IMR-90 (cell line): ENCODE measurements at regions not wholly inside any gene's neighbourhood (a gene's known extent, or its start where the extent isn't known, plus 50 kb on each side); places are given as distances from the start of the nearest gene placed in this dataset.

Source experiments
- ATAC-seq: fragments of 200-7000 bp; cut with Tn5 transposase; 2 replicates; pipeline ENCODE4 v1.9.1; 2020; ENCODE audit warnings: low read depth, mild to moderate bottlenecking, moderate library complexity
- BruUV-seq: library from RNA; stranded (reverse); fragments of 400-500 nt; replicated peaks from 2 replicates; lab custom pipeline; 2021; lab: Mats Ljungman, UMichigan
- CTCF ChIA-PET: fragments of 300-600 bp; formaldehyde crosslinking; extraction: SDS; loops from one replicate; lab custom pipeline; 2021; ENCODE audit warnings: antibody characterized with exemption; lab: Yijun Ruan, JAX
- POLR2A ChIA-PET: fragments of 300-600 bp; sonication (Branson Sonifier 250); formaldehyde crosslinking; loops from one replicate; lab custom pipeline; 2022; ENCODE audit warnings: antibody characterized with exemption; ENCODE audit not compliant: unreplicated experiment; lab: Charles Lee
- DNase-seq: peaks from one replicate; pipeline ENCODE4 v3.0.0; 2013
- H2AFZ ChIP-seq: replicated peaks from 2 replicates; pipeline ENCODE3; 2013; ENCODE audit warnings: low read length, mild to moderate bottlenecking; ENCODE audit not compliant: poor library complexity
- H2AK5ac ChIP-seq: 2 replicates; pipeline ENCODE4 v1.6.1; 2013; ENCODE audit warnings: low read depth, low read length, inconsistent platforms
- H2AK9ac ChIP-seq: replicated peaks from 2 replicates; pipeline ENCODE3; 2013; ENCODE audit warnings: mild to moderate bottlenecking, low read depth, low read length, moderate library complexity; ENCODE audit not compliant: poor library complexity
- H2BK120ac ChIP-seq: 2 replicates; pipeline ENCODE4 v1.6.1; 2013; ENCODE audit warnings: low read depth, low read length, inconsistent platforms
- H2BK15ac ChIP-seq: 3 replicates; pipeline ENCODE4 v1.6.1; 2013; ENCODE audit warnings: low read depth, low read length, inconsistent platforms
- H2BK20ac ChIP-seq: 2 replicates; pipeline ENCODE4 v1.6.1; 2013; ENCODE audit warnings: low read depth, mild to moderate bottlenecking, inconsistent platforms, low read length, moderate library complexity
- H2BK5ac ChIP-seq: 2 replicates; pipeline ENCODE4 v1.6.1; 2013; ENCODE audit warnings: mild to moderate bottlenecking, low read depth, low read length, inconsistent platforms; ENCODE audit not compliant: poor library complexity, severe bottlenecking
- H3K14ac ChIP-seq: replicated peaks from 2 replicates; pipeline ENCODE4 v1.6.1; 2013; ENCODE audit warnings: low read depth, low read length, inconsistent platforms
- H3K18ac ChIP-seq: 2 replicates; pipeline ENCODE4 v1.6.1; 2013; ENCODE audit warnings: low read depth, low read length, control low read depth
- H3K23ac ChIP-seq: 2 replicates; pipeline ENCODE4 v1.6.1; 2013; ENCODE audit warnings: low read depth, low read length, inconsistent platforms
- H3K27ac ChIP-seq: 2 replicates; pipeline ENCODE4 v1.5.1; 2013; ENCODE audit warnings: mild to moderate bottlenecking, control low read depth, low read length; ENCODE audit not compliant: insufficient read depth
- H3K27me3 ChIP-seq: 2 replicates; pipeline ENCODE4 v1.6.1; 2013; ENCODE audit warnings: low read length; ENCODE audit not compliant: control insufficient read depth, insufficient read depth
- H3K36me3 ChIP-seq: 2 replicates; pipeline ENCODE4 v1.6.1; 2013; ENCODE audit warnings: low read length, mixed read lengths; ENCODE audit not compliant: control insufficient read depth, insufficient read depth
- H3K4ac ChIP-seq: 2 replicates; pipeline ENCODE4 v1.6.1; 2013; ENCODE audit warnings: low read depth, low read length, inconsistent platforms
- H3K4me1 ChIP-seq: 2 replicates; pipeline ENCODE4 v1.6.1; 2013; ENCODE audit warnings: low read length, mixed read lengths; ENCODE audit not compliant: control insufficient read depth, insufficient read depth
- H3K4me2 ChIP-seq: 2 replicates; pipeline ENCODE4 v1.6.1; 2013; ENCODE audit warnings: low read depth, mild to moderate bottlenecking, control low read depth, low read length, moderate library complexity
- H3K4me3 ChIP-seq: 2 replicates; pipeline ENCODE4 v1.5.1; 2013; ENCODE audit warnings: low read depth, mild to moderate bottlenecking, control low read depth, low read length, moderate library complexity; ENCODE audit not compliant: insufficient read depth
- H3K56ac ChIP-seq: 2 replicates; pipeline ENCODE4 v1.6.1; 2013; ENCODE audit warnings: low read length, inconsistent platforms; ENCODE audit not compliant: insufficient read depth; ENCODE audit errors: extremely low read depth
- H3K79me1 ChIP-seq, 2 experiments: 2 replicates each; pipeline ENCODE4 v1.6.1; 2013; ENCODE audit warnings: low read length in 2 of 2, inconsistent platforms in 1 of 2, low read depth in 1 of 2
- H3K9ac ChIP-seq: 2 replicates; pipeline ENCODE4 v1.6.1; 2013; ENCODE audit warnings: low read depth, low read length, control low read depth
- H3K9me1 ChIP-seq: 2 replicates; pipeline ENCODE4 v1.6.1; 2013; ENCODE audit warnings: low read length, inconsistent platforms; ENCODE audit not compliant: insufficient read depth
- H3K9me3 ChIP-seq: 2 replicates; pipeline ENCODE4 v1.6.1; 2013; ENCODE audit warnings: low read length; ENCODE audit not compliant: control insufficient read depth, insufficient read depth
- H4K20me1 ChIP-seq: 2 replicates; pipeline ENCODE4 v1.6.1; 2013; ENCODE audit warnings: low read length, inconsistent platforms; ENCODE audit not compliant: insufficient read depth
- H4K5ac ChIP-seq: 2 replicates; pipeline ENCODE4 v1.6.1; 2013; ENCODE audit warnings: mild to moderate bottlenecking, low read depth, low read length, control low read depth
- H4K8ac ChIP-seq, 2 experiments: 2 replicates each; pipeline ENCODE4 v1.6.1; 2013; ENCODE audit warnings: low read depth in 2 of 2, low read length in 2 of 2, control low read depth in 1 of 2, inconsistent platforms in 1 of 2
- H4K91ac ChIP-seq: 2 replicates; pipeline ENCODE4 v1.6.1; 2013; ENCODE audit warnings: low read depth, low read length, inconsistent platforms; ENCODE audit not compliant: insufficient read depth
- CEBPB ChIP-seq: IDR thresholded peaks from 2 replicates; pipeline ENCODE4 v1.6.1; 2012; ENCODE audit warnings: low read depth, low read length, improper control_type of control experiment
- CHD1 ChIP-seq: IDR thresholded peaks from 2 replicates; pipeline ENCODE4 v1.6.1; 2012; ENCODE audit warnings: low read depth, low read length, improper control_type of control experiment
- ELK1 ChIP-seq: fragments of 150-350 bp; IDR thresholded peaks from 2 replicates; pipeline ENCODE4 v1.6.1; 2016; ENCODE audit warnings: low read depth, mild to moderate bottlenecking, low read length, moderate library complexity, borderline replicate concordance
- FOS ChIP-seq: fragments of 150-350 bp; IDR thresholded peaks from 2 replicates; pipeline ENCODE4 v1.6.1; 2016; ENCODE audit warnings: low read depth, low read length
- MAFK ChIP-seq: IDR thresholded peaks from 2 replicates; pipeline ENCODE4 v1.6.1; 2012; ENCODE audit warnings: low read depth, low read length, improper control_type of control experiment
- MAZ ChIP-seq: IDR thresholded peaks from 2 replicates; pipeline ENCODE4 v1.6.1; 2012; ENCODE audit warnings: low read depth, mild to moderate bottlenecking, low read length, improper control_type of control experiment, moderate library complexity, borderline replicate concordance
- MXI1 ChIP-seq: IDR thresholded peaks from 2 replicates; pipeline ENCODE4 v1.6.1; 2012; ENCODE audit warnings: low read depth, mild to moderate bottlenecking, low read length, moderate library complexity, borderline replicate concordance
- POLR2A ChIP-seq: IDR thresholded peaks from 2 replicates; pipeline ENCODE4 v1.6.1; 2012; ENCODE audit warnings: mild to moderate bottlenecking, low read depth, low read length
- RAD21 ChIP-seq: IDR thresholded peaks from 2 replicates; pipeline ENCODE4 v1.6.1; 2012; ENCODE audit warnings: low read length, improper control_type of control experiment
- RCOR1 ChIP-seq: IDR thresholded peaks from 2 replicates; pipeline ENCODE4 v1.6.1; 2012; ENCODE audit warnings: mild to moderate bottlenecking, low read length, improper control_type of control experiment; ENCODE audit not compliant: insufficient replicate concordance
- SMC3 ChIP-seq: fragments of 150-350 bp; IDR thresholded peaks from 2 replicates; pipeline ENCODE4 v1.6.1; 2016; ENCODE audit warnings: low read depth, mild to moderate bottlenecking, antibody characterized with exemption, low read length, moderate library complexity
- WGBS, 2 experiments: methylation state at CpG; one replicate each; pipeline versions ENCODE4 v1.1.5 to v1.1.7; 2013; ENCODE audit warnings: missing lambda C conversion rate in 2 of 2; ENCODE audit not compliant: insufficient read length in 1 of 2; ENCODE audit errors: extremely low coverage in 2 of 2; 5-methylcytosine and 5-hydroxymethylcytosine counted together
- dilution Hi-C: fragments of 300-500 bp; cut with HindIII; formaldehyde crosslinking; loops from one replicate; pipeline ENCODE4 v1.14.3; 2018; ENCODE audit warnings: low sequenced_read_pairs; ENCODE audit not compliant: unreplicated experiment
- in situ Hi-C: fragments of 300-500 bp; cut with MboI; formaldehyde crosslinking; loops from 3 replicates; pipeline ENCODE4 v1.14.3; 2019; ENCODE audit warnings: low sequenced_read_pairs, inconsistent platforms, mixed read lengths
- intact Hi-C: fragments of 100-400 bp; cut with micrococcal nuclease; formaldehyde crosslinking; loops from 2 replicates; pipeline ENCODE4 v1.10.0; 2022
- TF ChIP-seq, protein P1 (sequence below): conservative IDR thresholded peaks from 2 replicates; pipeline ENCODE4 v1.5.1; 2012; ENCODE audit warnings: mild to moderate bottlenecking, low read depth, low read length, improper control_type of control experiment

GRCh38 chr6:93079061-93079460 is 340.3 kb downstream of the EPHA7 start:
- dilution Hi-C loops: no loop called here
- Histone ChIP-seq H4K91ac (no peak overlapping the region), H3K27ac (no peak overlapping the region), H3K18ac (no peak overlapping the region), H3K23ac (no peak overlapping the region), H4K20me1 (no peaks in the 10 kb centered on the region), H3K4me1 (no peaks in the 10 kb centered on the region), H3K79me1 (no peaks in the 10 kb centered on the region), H3K14ac (no peak overlapping the region), H2BK15ac (no peak overlapping the region), H2BK5ac (no peak overlapping the region), H3K4ac (no peak overlapping the region), H3K36me3 (no peaks in the 10 kb centered on the region), H4K8ac (no peak overlapping the region), H2AK9ac (no peak overlapping the region), H3K56ac (no peak overlapping the region), H3K4me3 (no peak overlapping the region), H3K4me2 (no peak overlapping the region), H2AFZ (no peak overlapping the region), H4K5ac (no peak overlapping the region), H3K9me1 (no peaks in the 10 kb centered on the region), H2BK20ac (no peak overlapping the region), H3K9ac (no peak overlapping the region), H2AK5ac (no peak overlapping the region), H3K9me3 (no peaks in the 10 kb centered on the region), H3K27me3 (no peaks in the 10 kb centered on the region), H2BK120ac (no peak overlapping the region)
- no CpG with 5 or more reads among the region's 1 CpG for WGBS, 2 experiments
- DNase-seq (no peak), ATAC-seq (no peak)
- in situ Hi-C loops: no loop called here
- no TSS peak for BruUV-seq
- ChIA-PET CTCF (no interaction called here), POLR2A (no interaction called here)
- TF ChIP-seq CHD1: no peak
- no peak for TF ChIP-seq CEBPB
- TF ChIP-seq POLR2A: no peak
- TF ChIP-seq RAD21: no peak
- TF ChIP-seq FOS: no peak
- TF ChIP-seq, protein P1, sequence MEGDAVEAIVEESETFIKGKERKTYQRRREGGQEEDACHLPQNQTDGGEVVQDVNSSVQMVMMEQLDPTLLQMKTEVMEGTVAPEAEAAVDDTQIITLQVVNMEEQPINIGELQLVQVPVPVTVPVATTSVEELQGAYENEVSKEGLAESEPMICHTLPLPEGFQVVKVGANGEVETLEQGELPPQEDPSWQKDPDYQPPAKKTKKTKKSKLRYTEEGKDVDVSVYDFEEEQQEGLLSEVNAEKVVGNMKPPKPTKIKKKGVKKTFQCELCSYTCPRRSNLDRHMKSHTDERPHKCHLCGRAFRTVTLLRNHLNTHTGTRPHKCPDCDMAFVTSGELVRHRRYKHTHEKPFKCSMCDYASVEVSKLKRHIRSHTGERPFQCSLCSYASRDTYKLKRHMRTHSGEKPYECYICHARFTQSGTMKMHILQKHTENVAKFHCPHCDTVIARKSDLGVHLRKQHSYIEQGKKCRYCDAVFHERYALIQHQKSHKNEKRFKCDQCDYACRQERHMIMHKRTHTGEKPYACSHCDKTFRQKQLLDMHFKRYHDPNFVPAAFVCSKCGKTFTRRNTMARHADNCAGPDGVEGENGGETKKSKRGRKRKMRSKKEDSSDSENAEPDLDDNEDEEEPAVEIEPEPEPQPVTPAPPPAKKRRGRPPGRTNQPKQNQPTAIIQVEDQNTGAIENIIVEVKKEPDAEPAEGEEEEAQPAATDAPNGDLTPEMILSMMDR: no peak
- no peak for TF ChIP-seq RCOR1
- TF ChIP-seq ELK1: no peak
- TF ChIP-seq MAZ: no peak
- TF ChIP-seq MAFK: no peak
- TF ChIP-seq SMC3: no peak
- TF ChIP-seq MXI1: no peak
- intact Hi-C loops: no loop called here
